ENCODE measurements at regions not wholly inside any gene's neighbourhood (a gene's known extent, or its start where the extent isn't known, plus 50 kb on each side); places are given as distances from the start of the nearest gene placed in this dataset.

DNA sequence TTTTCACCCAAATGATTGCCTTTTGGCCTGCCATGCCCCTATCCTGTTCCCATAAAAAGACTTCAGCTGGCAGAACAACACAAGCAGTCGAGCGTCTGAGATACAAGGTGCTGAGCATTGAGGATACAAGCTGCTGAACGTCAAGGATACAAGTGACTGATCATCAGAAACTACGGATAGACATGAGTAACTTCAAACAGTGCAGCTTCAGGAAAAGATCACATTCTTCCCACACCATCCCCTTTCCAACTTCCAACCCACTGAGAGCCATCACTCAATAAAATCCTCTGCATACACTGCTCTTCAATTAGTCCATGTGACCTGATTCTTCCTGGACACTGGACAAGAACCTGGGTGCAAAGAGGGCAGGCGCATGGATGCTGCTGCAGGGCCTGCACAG is 1198.9 kb downstream of the ROBO2 start:
- Histone ChIP-seq H3K36me3 (ENCODE audit: low read depth) (no peaks in the 10 kb centered on the region), H3K27me3 (ENCODE audit: insufficient read depth, poor library complexity, severe bottlenecking) (no peaks in the 10 kb centered on the region), H3K4me1 (ENCODE audit: insufficient read depth, poor library complexity, severe bottlenecking) (no peaks in the 10 kb centered on the region), H3K27ac (ENCODE audit: poor library complexity, severe bottlenecking) (no peak overlapping the region), H3K4me3 (ENCODE audit: severe bottlenecking) (no peak overlapping the region), H3K9me3 (ENCODE audit: severe bottlenecking) (no peaks in the 10 kb centered on the region)
- ATAC-seq (ENCODE audit: low read depth), result no peak
- no peak for DNase-seq (ENCODE audit: low spot score)
- TF ChIP-seq, protein P1, sequence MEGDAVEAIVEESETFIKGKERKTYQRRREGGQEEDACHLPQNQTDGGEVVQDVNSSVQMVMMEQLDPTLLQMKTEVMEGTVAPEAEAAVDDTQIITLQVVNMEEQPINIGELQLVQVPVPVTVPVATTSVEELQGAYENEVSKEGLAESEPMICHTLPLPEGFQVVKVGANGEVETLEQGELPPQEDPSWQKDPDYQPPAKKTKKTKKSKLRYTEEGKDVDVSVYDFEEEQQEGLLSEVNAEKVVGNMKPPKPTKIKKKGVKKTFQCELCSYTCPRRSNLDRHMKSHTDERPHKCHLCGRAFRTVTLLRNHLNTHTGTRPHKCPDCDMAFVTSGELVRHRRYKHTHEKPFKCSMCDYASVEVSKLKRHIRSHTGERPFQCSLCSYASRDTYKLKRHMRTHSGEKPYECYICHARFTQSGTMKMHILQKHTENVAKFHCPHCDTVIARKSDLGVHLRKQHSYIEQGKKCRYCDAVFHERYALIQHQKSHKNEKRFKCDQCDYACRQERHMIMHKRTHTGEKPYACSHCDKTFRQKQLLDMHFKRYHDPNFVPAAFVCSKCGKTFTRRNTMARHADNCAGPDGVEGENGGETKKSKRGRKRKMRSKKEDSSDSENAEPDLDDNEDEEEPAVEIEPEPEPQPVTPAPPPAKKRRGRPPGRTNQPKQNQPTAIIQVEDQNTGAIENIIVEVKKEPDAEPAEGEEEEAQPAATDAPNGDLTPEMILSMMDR (IDR thresholded peaks at IDR 0.05; ENCODE audit: poor library complexity, severe bottlenecking), result no peak

DNA sequence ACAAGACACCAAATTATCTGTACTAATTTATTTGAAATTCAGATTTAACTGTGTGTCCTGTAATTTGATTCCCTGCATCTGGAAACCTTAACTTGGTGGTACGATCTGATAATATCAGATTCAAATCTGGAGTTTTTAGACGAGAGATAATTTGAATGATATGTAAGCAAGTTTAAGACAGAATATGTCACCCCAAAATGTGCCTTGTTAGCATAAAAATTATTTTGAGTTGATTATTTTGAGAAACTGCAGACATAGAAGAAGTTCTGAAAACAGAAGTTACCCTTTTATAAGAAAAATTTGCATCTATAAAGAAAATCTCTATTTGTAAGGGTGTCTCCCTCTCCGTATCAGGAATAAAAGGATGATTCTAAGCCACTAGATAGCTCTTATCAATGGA is 1202.8 kb downstream of the ROBO2 start:
- H3K9me3 ChIP-seq (ENCODE audit: severe bottlenecking), result no peaks in the 10 kb centered on the region
- TF ChIP-seq, protein P1 (IDR thresholded peaks at IDR 0.05; ENCODE audit: poor library complexity, severe bottlenecking), result no peak
- no peaks in the 10 kb centered on the region for H3K36me3 ChIP-seq (ENCODE audit: low read depth)
- no peak overlapping the region for H3K4me3 ChIP-seq (ENCODE audit: severe bottlenecking)
- no peak overlapping the region for H3K27ac ChIP-seq (ENCODE audit: poor library complexity, severe bottlenecking)
- no peak for DNase-seq (ENCODE audit: low spot score)
- ATAC-seq (ENCODE audit: low read depth), result no peak
- H3K27me3 ChIP-seq (ENCODE audit: insufficient read depth, poor library complexity, severe bottlenecking), result no peaks in the 10 kb centered on the region
- no peaks in the 10 kb centered on the region for H3K4me1 ChIP-seq (ENCODE audit: insufficient read depth, poor library complexity, severe bottlenecking)

DNA sequence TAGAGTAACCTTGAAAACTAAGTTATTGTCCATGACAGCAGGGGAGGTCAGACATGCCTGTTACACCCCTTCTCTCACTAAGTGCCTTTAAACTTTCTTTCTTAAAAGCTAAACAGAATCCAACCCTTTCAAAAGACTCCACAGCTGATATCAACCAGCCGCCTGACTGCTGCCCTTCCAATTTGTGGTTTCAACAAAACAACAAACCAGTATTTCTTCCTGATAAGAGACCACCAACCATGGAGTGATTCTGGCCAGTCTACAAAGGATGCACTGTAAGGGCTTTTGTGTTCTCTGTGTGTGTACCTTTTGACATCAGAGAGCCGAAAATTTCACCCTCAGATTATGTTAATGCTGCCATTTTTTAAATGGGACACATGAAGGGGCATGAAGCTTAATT is 1204.2 kb downstream of the ROBO2 start:
- no peaks in the 10 kb centered on the region for H3K36me3 ChIP-seq (ENCODE audit: low read depth)
- no peak overlapping the region for H3K4me3 ChIP-seq (ENCODE audit: severe bottlenecking)
- TF ChIP-seq, protein P1 (IDR thresholded peaks at IDR 0.05; ENCODE audit: poor library complexity, severe bottlenecking), result no peak
- H3K9me3 ChIP-seq (ENCODE audit: severe bottlenecking), result no peaks in the 10 kb centered on the region
- no peaks in the 10 kb centered on the region for H3K27me3 ChIP-seq (ENCODE audit: insufficient read depth, poor library complexity, severe bottlenecking)
- ATAC-seq (ENCODE audit: low read depth), result no peak
- H3K27ac ChIP-seq (ENCODE audit: poor library complexity, severe bottlenecking), result no peak overlapping the region
- no peaks in the 10 kb centered on the region for H3K4me1 ChIP-seq (ENCODE audit: insufficient read depth, poor library complexity, severe bottlenecking)
- no peak for DNase-seq (ENCODE audit: low spot score)

DNA sequence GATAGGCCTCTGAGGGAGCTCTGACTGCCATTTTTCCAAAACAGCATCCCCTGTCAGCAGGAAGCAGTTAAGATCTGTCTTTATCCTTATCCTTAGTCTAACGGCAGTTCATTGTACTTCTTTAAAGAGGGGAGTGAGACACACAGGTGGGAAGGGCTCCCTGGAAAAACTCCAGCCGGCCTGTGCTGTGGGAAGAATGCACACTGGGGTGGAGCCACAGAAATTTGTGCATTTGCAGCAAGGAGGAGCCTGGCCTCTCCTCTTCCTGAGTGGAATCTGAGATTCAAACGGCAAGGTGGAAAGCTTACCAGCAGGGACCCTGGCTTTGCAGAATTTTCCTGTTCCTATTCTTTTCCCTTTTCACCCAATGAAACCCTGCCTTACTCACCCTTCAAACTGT is 1209.4 kb downstream of the ROBO2 start:
- no peak overlapping the region for H3K4me3 ChIP-seq (ENCODE audit: severe bottlenecking)
- DNase-seq (ENCODE audit: low spot score), result no peak
- no peaks in the 10 kb centered on the region for H3K36me3 ChIP-seq (ENCODE audit: low read depth)
- ATAC-seq (ENCODE audit: low read depth), result no peak
- TF ChIP-seq, protein P1 (IDR thresholded peaks at IDR 0.05; ENCODE audit: poor library complexity, severe bottlenecking), result no peak
- H3K4me1 ChIP-seq (ENCODE audit: insufficient read depth, poor library complexity, severe bottlenecking), result no peaks in the 10 kb centered on the region
- no peak overlapping the region for H3K27ac ChIP-seq (ENCODE audit: poor library complexity, severe bottlenecking)
- no peaks in the 10 kb centered on the region for H3K27me3 ChIP-seq (ENCODE audit: insufficient read depth, poor library complexity, severe bottlenecking)
- no peaks in the 10 kb centered on the region for H3K9me3 ChIP-seq (ENCODE audit: severe bottlenecking)

DNA sequence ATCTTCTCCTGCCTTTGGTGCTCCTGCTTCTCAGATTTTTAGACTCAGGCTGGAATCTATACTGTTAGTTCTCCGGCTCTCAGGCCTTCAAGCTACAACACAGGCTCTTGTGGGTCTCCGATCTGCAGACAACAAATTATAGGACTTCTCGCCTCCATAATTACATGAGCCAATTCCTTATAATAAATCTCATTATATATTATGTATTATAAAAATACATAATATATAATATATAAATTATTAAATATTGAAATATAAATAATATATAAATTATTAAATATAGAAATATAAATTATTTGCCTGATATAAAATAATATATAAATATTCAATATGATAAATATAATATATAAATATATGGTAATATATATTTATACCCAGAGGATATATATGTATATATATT is 1214.0 kb downstream of the ROBO2 start:
- no peak for ATAC-seq (ENCODE audit: low read depth)
- Histone ChIP-seq H3K27ac (ENCODE audit: poor library complexity, severe bottlenecking) (no peak overlapping the region), H3K36me3 (ENCODE audit: low read depth) (no peaks in the 10 kb centered on the region), H3K27me3 (ENCODE audit: insufficient read depth, poor library complexity, severe bottlenecking) (no peaks in the 10 kb centered on the region), H3K4me1 (ENCODE audit: insufficient read depth, poor library complexity, severe bottlenecking) (no peaks in the 10 kb centered on the region), H3K4me3 (ENCODE audit: severe bottlenecking) (no peak overlapping the region), H3K9me3 (ENCODE audit: severe bottlenecking) (no peaks in the 10 kb centered on the region)
- DNase-seq (ENCODE audit: low spot score), result no peak
- TF ChIP-seq, protein P1 (IDR thresholded peaks at IDR 0.05; ENCODE audit: poor library complexity, severe bottlenecking), result no peak
